ENCODE measurements at regions not wholly inside any gene's neighbourhood (a gene's known extent, or its start where the extent isn't known, plus 50 kb on each side); places are given as distances from the start of the nearest gene placed in this dataset.

DNA sequence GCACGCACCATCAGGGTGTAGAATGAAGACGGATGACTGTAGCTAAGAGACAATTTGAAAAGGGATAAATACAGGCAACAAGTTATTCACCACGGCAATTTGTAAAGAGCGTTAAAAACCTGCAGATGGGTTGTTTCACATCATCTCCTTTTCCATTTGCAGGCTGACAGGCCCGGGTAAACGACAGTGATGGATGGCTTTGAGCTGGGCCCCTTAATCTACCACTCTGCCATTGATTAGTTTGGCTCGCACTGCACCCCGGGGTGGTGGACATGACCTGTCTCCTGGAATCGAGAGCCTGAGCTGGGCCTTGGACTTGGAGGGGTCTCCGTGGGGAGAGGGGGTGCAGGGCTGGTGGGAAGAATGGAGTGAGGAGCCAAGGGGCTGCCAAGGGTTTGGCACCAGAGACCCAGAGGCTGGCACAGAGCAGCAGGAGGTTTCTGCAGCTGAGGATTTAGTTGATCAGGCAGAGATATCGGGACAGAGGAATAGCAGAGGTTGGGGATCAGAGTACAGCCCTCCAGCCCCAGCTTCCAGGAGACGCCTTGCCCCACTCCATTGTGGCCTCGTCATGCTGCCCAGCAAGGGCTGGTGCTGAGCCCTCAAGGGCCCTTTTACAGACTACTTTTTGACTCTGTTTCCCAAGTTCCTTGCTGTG, 110.6 kb upstream of the NECTIN1 start (continued):
- TF ChIP-seq ZNF543 (CRISPR knock-in tag; IDR thresholded peaks at IDR 0.05) (no peak), ZNF761 (CRISPR knock-in tag; conservative IDR thresholded peaks at IDR 0.05) (no peak), MEIS1 (CRISPR knock-in tag; IDR thresholded peaks at IDR 0.05; ENCODE audit: borderline replicate concordance) (no peak), PHF20 (CRISPR knock-in tag; IDR thresholded peaks at IDR 0.05) (no peak), RBFOX2 (IDR thresholded peaks at IDR 0.05; ENCODE audit: low read depth, low read length) (no peak), ZKSCAN8 (CRISPR knock-in tag; IDR thresholded peaks at IDR 0.05; ENCODE audit: borderline replicate concordance) (no peak)

DNA sequence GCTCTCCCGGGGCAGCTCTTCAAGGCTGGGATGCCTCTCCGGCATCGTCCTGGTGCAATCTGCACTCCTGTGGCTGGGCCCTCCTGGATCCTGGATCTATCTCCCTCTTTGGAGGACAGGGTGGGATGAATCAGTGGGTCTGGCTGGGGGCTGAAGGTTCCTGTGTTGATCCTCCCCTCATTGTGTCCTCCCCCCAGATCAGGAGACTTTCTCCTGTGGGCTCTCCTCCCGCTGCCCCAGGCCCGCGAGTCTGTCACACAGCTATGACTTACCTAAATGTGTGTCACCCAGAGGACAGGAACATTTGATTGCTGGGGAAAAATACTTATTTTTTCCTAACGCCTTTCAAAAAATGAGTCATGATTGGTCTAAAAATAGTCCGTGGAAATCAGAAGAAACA, 106.8 kb upstream of the NECTIN1 start:
- Histone ChIP-seq H3K4me1 (ENCODE audit: insufficient read depth, low read length) (peaks cover 6% of the 10 kb centered on the region; the same call in 1 of the 2 replicates), H3K9ac (ENCODE audit: insufficient read depth, low read depth, low read length) (no peak overlapping the region), H3K27me3 (ENCODE audit: control insufficient read depth in 1 of 2, insufficient read depth in 2 of 2, low read length in 2 of 2) (peaks cover 0 to 18% of the 10 kb centered on the region in 2 experiments; a peak in 2 of 5 replicates), H3K4me3 (replicated peaks in 1 of 3; ENCODE audit: insufficient read depth in 1 of 3, low read depth in 2 of 3, low read length in 3 of 3) (no peak overlapping the region), H3K27ac (ENCODE audit: extremely low read length, insufficient read depth, low read length) (no peak overlapping the region), H3K79me2 (ENCODE audit: insufficient read depth, low read length) (no peaks in the 10 kb centered on the region), H3K4me2 (ENCODE audit: low read depth, low read length) (no peak overlapping the region), H3K36me3 (replicated peaks in 1 of 2; ENCODE audit: control insufficient read depth in 1 of 2, insufficient read depth in 2 of 2, low read length in 2 of 2) (no peaks in the 10 kb centered on the region), H4K20me1 (ENCODE audit: insufficient read depth, low read length) (0 out of 2 replicates have a peak, but pooled peaks cover 2% of the 10 kb centered on the region), H2AFZ (ENCODE audit: low read length) (no peak overlapping the region), H3K9me3 (ENCODE audit: low read length) (no peaks in the 10 kb centered on the region)
- CTCF ChIA-PET (ENCODE audit: low intra/inter-chr PET ratio, low total read pairs), result no interaction called here
- 10% methylated on average over 6 of the region's 8 CpGs for WGBS (ENCODE audit: low lambda C conversion rate)
- no TSS peak for BruUV-seq (replicated peaks)
- TF ChIP-seq SIX1 (CRISPR knock-in tag; IDR thresholded peaks at IDR 0.05; ENCODE audit: borderline replicate concordance) (no peak), ZNF570 (CRISPR knock-in tag; IDR thresholded peaks at IDR 0.05; ENCODE audit: borderline replicate concordance) (no peak), ZNF619 (CRISPR knock-in tag; IDR thresholded peaks at IDR 0.05) (no peak), ZFP62 (CRISPR knock-in tag; IDR thresholded peaks at IDR 0.05) (no peak), TBX2 (CRISPR knock-in tag; IDR thresholded peaks at IDR 0.05; ENCODE audit: borderline replicate concordance) (no peak), AGO1 (IDR thresholded peaks at IDR 0.05; ENCODE audit: low read depth, low read length, poor library complexity, severe bottlenecking) (no peak), HOXA9 (CRISPR knock-in tag; IDR thresholded peaks at IDR 0.05; ENCODE audit: borderline replicate concordance) (no peak), ZNF441 (CRISPR knock-in tag; IDR thresholded peaks at IDR 0.05; ENCODE audit: borderline replicate concordance) (no peak), MED1 (CRISPR knock-in tag; IDR thresholded peaks at IDR 0.05) (no peak), YEATS2 (CRISPR knock-in tag; IDR thresholded peaks at IDR 0.05; ENCODE audit: borderline replicate concordance) (no peak), ZFX (CRISPR knock-in tag; IDR thresholded peaks at IDR 0.05; ENCODE audit: low read depth) (no peak), MTA3 (CRISPR knock-in tag; IDR thresholded peaks at IDR 0.05) (no peak), ZNF20 (CRISPR knock-in tag; IDR thresholded peaks at IDR 0.05) (no peak), LCORL (IDR thresholded peaks at IDR 0.05) (no peak), LCORL (CRISPR knock-in tag; IDR thresholded peaks at IDR 0.05) (no peak)
- in situ Hi-C loops (cut with HindIII; ENCODE audit: extremely low pct_ligation_motif_present, low pct_unique_long_range_greater_than_20kb), result no loop called here
- no peak for ATAC-seq
- no peak for FAIRE-seq
- intact Hi-C loops (cut with micrococcal nuclease; ENCODE audit: unreplicated experiment), result no loop called here
- DNase-seq (ENCODE audit: low spot score), result no peak
- POLR2A ChIA-PET, result no interaction called here

All from HepG2 (cell line).